H1 (cell line): ENCODE measurements at regions not wholly inside any gene's neighbourhood (a gene's known extent, or its start where the extent isn't known, plus 50 kb on each side); places are given as distances from the start of the nearest gene placed in this dataset.

Experiments
- CTCF ChIA-PET: fragments of 300-600 bp; sonication (Branson Sonifier 250); formaldehyde crosslinking; loops from one replicate; lab custom pipeline; 2021; ENCODE audit not compliant: partially characterized antibody; lab: Charles Lee
- POLR2A ChIA-PET: fragments of 300-600 bp; sonication (Branson Sonifier 250); formaldehyde crosslinking; loops from one replicate; lab custom pipeline; 2021; ENCODE audit warnings: inconsistent platforms; ENCODE audit not compliant: partially characterized antibody; lab: Charles Lee
- DNase-seq, 2 experiments: peaks; one replicate each; pipeline versions ENCODE4 v3.0.0 to v3.0.0-alpha.2; 2010 to 2022; ENCODE audit warnings: low spot score in 2 of 2, low read depth in 1 of 2, mixed read lengths in 1 of 2
- FAIRE-seq: peaks from 2 replicates; lab custom pipeline; 2011; peaks lifted over from hg19 to GRCh38; lab: Jason Lieb, UNC
- H2AFZ ChIP-seq: 2 replicates; pipeline ENCODE4 v1.8.1; 2012; ENCODE audit warnings: low read length, inconsistent platforms
- H2AK5ac ChIP-seq: 2 replicates; pipeline ENCODE4 v1.6.1; 2013; ENCODE audit warnings: low read depth, low read length
- H2BK120ac ChIP-seq: replicated peaks from 2 replicates; pipeline ENCODE3; 2013; ENCODE audit warnings: low read depth, low read length, inconsistent platforms
- H2BK12ac ChIP-seq: 2 replicates; pipeline ENCODE4 v1.6.1; 2013; ENCODE audit warnings: low read depth, low read length
- H2BK15ac ChIP-seq: 2 replicates; pipeline ENCODE4 v1.6.1; 2013; ENCODE audit warnings: low read length
- H2BK20ac ChIP-seq: 2 replicates; pipeline ENCODE4 v1.6.1; 2013; ENCODE audit warnings: low read length
- H2BK5ac ChIP-seq: 2 replicates; pipeline ENCODE4 v1.6.1; 2013; ENCODE audit warnings: low read depth, low read length
- H3K14ac ChIP-seq: 2 replicates; pipeline ENCODE4 v1.6.1; 2013; ENCODE audit warnings: inconsistent platforms; ENCODE audit not compliant: insufficient read length
- H3K18ac ChIP-seq: 2 replicates; pipeline ENCODE4 v1.6.1; 2013; ENCODE audit warnings: low read length; ENCODE audit errors: extremely low read depth
- H3K23ac ChIP-seq: 2 replicates; pipeline ENCODE4 v1.6.1; 2013; ENCODE audit warnings: inconsistent platforms; ENCODE audit not compliant: insufficient read length
- H3K23me2 ChIP-seq: 2 replicates; pipeline ENCODE4 v1.6.1; 2013; ENCODE audit warnings: low read depth, low read length
- H3K27ac ChIP-seq: 2 replicates; pipeline ENCODE4 v1.6.1; 2011; ENCODE audit warnings: low read depth, low read length, inconsistent platforms
- H3K27me3 ChIP-seq, 4 experiments: replicated peaks in 1 of 4; 1 replicate in 1 of 4; 2 replicates in 3 of 4; pipeline versions ENCODE4 v1.6.1 to v1.8.1; 2011 to 2013; ENCODE audit warnings: low read length in 3 of 4, mild to moderate bottlenecking in 3 of 4, inconsistent platforms in 2 of 4, mixed read lengths in 2 of 4, moderate library complexity in 1 of 4; ENCODE audit not compliant: control insufficient read depth in 3 of 4, insufficient read depth in 3 of 4; ENCODE audit errors: extremely low read depth in 1 of 4
- H3K36me3 ChIP-seq, 4 experiments: 2 replicates each; pipeline versions ENCODE4 v1.6.1 to v1.8.1; 2011 to 2013; ENCODE audit warnings: mild to moderate bottlenecking in 4 of 4, low read length in 3 of 4, moderate library complexity in 2 of 4, control low read depth in 1 of 4, inconsistent platforms in 1 of 4; ENCODE audit not compliant: insufficient read depth in 4 of 4, control insufficient read depth in 2 of 4
- H3K4ac ChIP-seq: replicated peaks from 2 replicates; pipeline ENCODE3; 2013; ENCODE audit warnings: low read length, low read depth, mixed read lengths, inconsistent platforms; ENCODE audit not compliant: insufficient read length
- H3K4me1 ChIP-seq, 4 experiments: replicated peaks in 1 of 4; 1 replicate in 1 of 4; 2 replicates in 3 of 4; pipeline versions ENCODE4 v1.6.1 to v1.8.1; 2011 to 2013; ENCODE audit warnings: low read length in 3 of 4, inconsistent platforms in 2 of 4, mixed read lengths in 1 of 4; ENCODE audit not compliant: insufficient read depth in 4 of 4, control insufficient read depth in 3 of 4
- H3K4me2 ChIP-seq, 2 experiments: 2 replicates each; pipeline versions ENCODE4 v1.6.1 to v1.8.1; 2011 to 2013; ENCODE audit warnings: low read depth in 2 of 2, low read length in 2 of 2, control low read depth in 1 of 2, inconsistent platforms in 1 of 2, mild to moderate bottlenecking in 1 of 2; ENCODE audit not compliant: insufficient read depth in 1 of 2
- H3K4me3 ChIP-seq, 4 experiments: fragments of 200-600, 300-600 bp in 1 of 4; sonication (generic), shearing (Covaris generic), sonication (Bioruptor Twin) in 1 of 4; 2 replicates each; pipeline versions ENCODE4 v1.5.1 to v1.8.1; 2011 to 2016; ENCODE audit warnings: low read length in 4 of 4, low read depth in 3 of 4, control low read depth in 2 of 4, inconsistent platforms in 2 of 4, mild to moderate bottlenecking in 2 of 4, mixed read lengths in 1 of 4, moderate library complexity in 1 of 4; ENCODE audit not compliant: insufficient read depth in 2 of 4; ENCODE audit errors: extremely low read depth in 1 of 4
- H3K56ac ChIP-seq: replicated peaks from 2 replicates; pipeline ENCODE3; 2013; ENCODE audit warnings: low read depth, mild to moderate bottlenecking, mixed read lengths, low read length, inconsistent platforms; ENCODE audit not compliant: insufficient read length
- H3K79me1 ChIP-seq: 2 replicates; pipeline ENCODE4 v1.6.1; 2013; ENCODE audit warnings: low read depth, low read length, control low read depth
- H3K79me2 ChIP-seq, 2 experiments: 2 replicates each; pipeline versions ENCODE4 v1.6.1 to v1.8.1; 2012 to 2013; ENCODE audit warnings: low read length in 2 of 2, mild to moderate bottlenecking in 2 of 2, inconsistent platforms in 1 of 2; ENCODE audit not compliant: insufficient read depth in 2 of 2, control insufficient read depth in 1 of 2
- H3K9ac ChIP-seq, 4 experiments: replicated peaks in 1 of 4; 1 replicate in 1 of 4; 2 replicates in 3 of 4; pipeline versions ENCODE4 v1.6.1 to v1.8.1; 2011 to 2013; ENCODE audit warnings: low read depth in 3 of 4, low read length in 3 of 4, control low read depth in 2 of 4, mild to moderate bottlenecking in 2 of 4, moderate library complexity in 2 of 4, inconsistent platforms in 1 of 4; ENCODE audit errors: extremely low read depth in 1 of 4
- H3K9me3 ChIP-seq, 2 experiments: 2 replicates each; pipeline versions ENCODE4 v1.6.1 to v1.8.1; 2012 to 2013; ENCODE audit warnings: mild to moderate bottlenecking in 2 of 2, moderate library complexity in 2 of 2, control low read depth in 1 of 2, inconsistent platforms in 1 of 2, low read depth in 1 of 2, low read length in 1 of 2, mixed read lengths in 1 of 2; ENCODE audit not compliant: insufficient read depth in 2 of 2
- H4K20me1 ChIP-seq, 2 experiments: replicated peaks in 1 of 2; 2 replicates each; pipeline versions ENCODE3 to v1.8.1; 2011 to 2013; ENCODE audit warnings: inconsistent platforms in 2 of 2, low read length in 2 of 2, mild to moderate bottlenecking in 1 of 2; ENCODE audit not compliant: insufficient read depth in 2 of 2, control insufficient read depth in 1 of 2
- H4K5ac ChIP-seq: 2 replicates; pipeline ENCODE4 v1.6.1; 2013; ENCODE audit warnings: low read length, low read depth, mixed read lengths, inconsistent platforms; ENCODE audit not compliant: insufficient read length
- H4K8ac ChIP-seq: 2 replicates; pipeline ENCODE4 v1.8.0; 2013; ENCODE audit warnings: mild to moderate bottlenecking, moderate library complexity, low read length, inconsistent platforms; ENCODE audit not compliant: insufficient read depth; ENCODE audit errors: extremely low read depth
- H4K91ac ChIP-seq: replicated peaks from 2 replicates; pipeline ENCODE3; 2013; ENCODE audit warnings: low read length, mixed read lengths, inconsistent platforms; ENCODE audit not compliant: insufficient read length
- CBX5 ChIP-seq: fragments of 300-800, 300-1000 bp; sonication (generic); IDR thresholded peaks from 2 replicates; pipeline ENCODE4 v1.7.1; 2016; ENCODE audit warnings: antibody characterized with exemption, low read length, low read depth
- CHD2 ChIP-seq: IDR thresholded peaks from 2 replicates; pipeline ENCODE4 v1.6.1; 2012; ENCODE audit warnings: low read length, improper control_type of control experiment
- HDAC6 ChIP-seq: IDR thresholded peaks from one replicate; pipeline ENCODE4 v1.7.1; 2012; ENCODE audit warnings: low read depth, mild to moderate bottlenecking, inconsistent platforms, low read length, moderate library complexity
- SAP30 ChIP-seq: fragments of 300-600 bp; sonication (generic); IDR thresholded peaks from 2 replicates; pipeline ENCODE4 v1.7.1; 2012; ENCODE audit warnings: low read length, moderate library complexity, mild to moderate bottlenecking, inconsistent platforms; ENCODE audit not compliant: insufficient read depth, insufficient replicate concordance
- SP4 ChIP-seq: IDR thresholded peaks from 2 replicates; pipeline ENCODE4 v1.6.1; 2012; ENCODE audit warnings: low read length, inconsistent platforms
- TCF12 ChIP-seq: IDR thresholded peaks from 2 replicates; pipeline ENCODE4 v1.6.1; 2011; ENCODE audit warnings: low read depth, mild to moderate bottlenecking, low read length
- ZNF274 ChIP-seq: IDR thresholded peaks from 2 replicates; pipeline ENCODE4 v1.7.0; 2012; ENCODE audit warnings: low read length, borderline replicate concordance; ENCODE audit errors: extremely low read depth
- WGBS, 2 experiments: shearing (Covaris generic) in 1 of 2; methylation state at CpG; one replicate each; pipeline versions ENCODE4 v1.1.6 to v1.1.7; 2013 to 2015; ENCODE audit warnings: low lambda C conversion rate in 2 of 2, mixed read lengths in 2 of 2, inconsistent platforms in 1 of 2, low coverage in 1 of 2, missing lambda C conversion rate in 1 of 2; ENCODE audit not compliant: insufficient replicate concordance in 2 of 2, insufficient coverage in 1 of 2, insufficient read length in 1 of 2; ENCODE audit errors: extremely low coverage in 1 of 2, missing lambda C conversion rate in 1 of 2; 5-methylcytosine and 5-hydroxymethylcytosine counted together

DNA sequence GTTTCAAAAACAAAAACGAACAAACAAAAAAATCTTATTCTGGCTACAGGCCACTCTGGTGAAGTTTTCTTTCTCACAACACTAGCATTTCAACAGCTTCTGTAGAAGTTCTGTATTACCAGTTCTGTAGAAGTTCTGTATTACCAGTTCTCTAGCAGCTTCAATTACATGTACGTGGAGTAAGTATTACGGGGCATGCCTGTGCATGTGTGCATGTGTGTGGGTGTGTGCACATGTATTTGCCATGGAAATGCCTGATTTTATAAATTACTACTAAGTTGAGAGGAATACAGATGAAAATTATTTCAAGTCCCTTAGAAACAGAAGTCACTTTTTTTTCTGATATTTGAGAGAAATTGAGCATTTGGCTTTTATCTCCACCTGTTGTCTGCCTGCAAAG lies 414.2 kb downstream of the FOXO1 start:
- 95% methylated on average over 3 of the region's 3 CpGs; no CpG with 5 or more reads in 1 of the 2 experiments for WGBS, 2 experiments
- POLR2A ChIA-PET: no interaction called here
- H4K5ac ChIP-seq: no peak overlapping the region

More for the DNA sequence above, 414.2 kb downstream of the FOXO1 start:
- no peak overlapping the region for H2BK20ac ChIP-seq
- H3K18ac ChIP-seq: no peak overlapping the region
- H2BK5ac ChIP-seq: no peak overlapping the region
- H2BK12ac ChIP-seq: no peak overlapping the region
- no peak overlapping the region for H3K4me2 ChIP-seq
- no peak overlapping the region for H2BK15ac ChIP-seq
- H3K56ac ChIP-seq: no peak overlapping the region
- no peak overlapping the region for H3K14ac ChIP-seq
- no peak overlapping the region for H3K4me3 ChIP-seq
- no peaks in the 10 kb centered on the region for H3K79me2 ChIP-seq
- H2AK5ac ChIP-seq: no peak overlapping the region
- no peaks in the 10 kb centered on the region for H3K23me2 ChIP-seq
- H3K23ac ChIP-seq: no peak overlapping the region
- no peaks in the 10 kb centered on the region for H3K79me1 ChIP-seq
- H4K91ac ChIP-seq: no peak overlapping the region
- no peak overlapping the region for H3K4ac ChIP-seq
- H3K27ac ChIP-seq: no peak overlapping the region
- DNase-seq: no peak
- H2AFZ ChIP-seq: no peak overlapping the region
- CTCF ChIA-PET: interaction anchor here (0.6 kb wide), 2 partner anchors 53 to 129 kb away, joined by 3 read pairs; no protein-coding TSS in a partner anchor
- H3K9me3 ChIP-seq: no peaks in the 10 kb centered on the region
- no peaks in the 10 kb centered on the region for H3K27me3 ChIP-seq
- H3K36me3 ChIP-seq: no peaks in the 10 kb centered on the region
- no peaks in the 10 kb centered on the region for H3K4me1 ChIP-seq
- H4K20me1 ChIP-seq: no peaks in the 10 kb centered on the region
- no peak overlapping the region for H2BK120ac ChIP-seq
- FAIRE-seq: no peak
- H4K8ac ChIP-seq: no peak overlapping the region
- no peak overlapping the region for H3K9ac ChIP-seq
- TF ChIP-seq SAP30 (no peak), SP4 (no peak), TCF12 (no peak), CHD2 (no peak), HDAC6 (no peak), CBX5 (no peak), ZNF274 (no peak)
